H1 (cell line): ENCODE measurements at regions not wholly inside any gene's neighbourhood (a gene's known extent, or its start where the extent isn't known, plus 50 kb on each side); places are given as distances from the start of the nearest gene placed in this dataset.
A peak's percentile ranks its signal among the peaks of the same experiment; 100 is the strongest.

ENCODE experiments used
- CTCF ChIA-PET: fragments of 300-600 bp; sonication (Branson Sonifier 250); formaldehyde crosslinking; loops from one replicate; lab custom pipeline; 2021; ENCODE audit not compliant: partially characterized antibody; lab: Charles Lee
- POLR2A ChIA-PET: fragments of 300-600 bp; sonication (Branson Sonifier 250); formaldehyde crosslinking; loops from one replicate; lab custom pipeline; 2021; ENCODE audit warnings: inconsistent platforms; ENCODE audit not compliant: partially characterized antibody; lab: Charles Lee
- DNase-seq, 2 experiments: peaks; one replicate each; pipeline versions ENCODE4 v3.0.0 to v3.0.0-alpha.2; 2010 to 2022; ENCODE audit warnings: low spot score in 2 of 2, low read depth in 1 of 2, mixed read lengths in 1 of 2
- FAIRE-seq: peaks from 2 replicates; lab custom pipeline; 2011; peaks lifted over from hg19 to GRCh38; lab: Jason Lieb, UNC
- H2AFZ ChIP-seq: 2 replicates; pipeline ENCODE4 v1.8.1; 2012; ENCODE audit warnings: low read length, inconsistent platforms
- H2AK5ac ChIP-seq: 2 replicates; pipeline ENCODE4 v1.6.1; 2013; ENCODE audit warnings: low read depth, low read length
- H2BK120ac ChIP-seq: replicated peaks from 2 replicates; pipeline ENCODE3; 2013; ENCODE audit warnings: low read depth, low read length, inconsistent platforms
- H2BK12ac ChIP-seq: 2 replicates; pipeline ENCODE4 v1.6.1; 2013; ENCODE audit warnings: low read depth, low read length
- H2BK15ac ChIP-seq: 2 replicates; pipeline ENCODE4 v1.6.1; 2013; ENCODE audit warnings: low read length
- H2BK20ac ChIP-seq: 2 replicates; pipeline ENCODE4 v1.6.1; 2013; ENCODE audit warnings: low read length
- H2BK5ac ChIP-seq: 2 replicates; pipeline ENCODE4 v1.6.1; 2013; ENCODE audit warnings: low read depth, low read length
- H3K14ac ChIP-seq: 2 replicates; pipeline ENCODE4 v1.6.1; 2013; ENCODE audit warnings: inconsistent platforms; ENCODE audit not compliant: insufficient read length
- H3K18ac ChIP-seq: 2 replicates; pipeline ENCODE4 v1.6.1; 2013; ENCODE audit warnings: low read length; ENCODE audit errors: extremely low read depth
- H3K23ac ChIP-seq: 2 replicates; pipeline ENCODE4 v1.6.1; 2013; ENCODE audit warnings: inconsistent platforms; ENCODE audit not compliant: insufficient read length
- H3K23me2 ChIP-seq: 2 replicates; pipeline ENCODE4 v1.6.1; 2013; ENCODE audit warnings: low read depth, low read length
- H3K27ac ChIP-seq: 2 replicates; pipeline ENCODE4 v1.6.1; 2011; ENCODE audit warnings: low read depth, low read length, inconsistent platforms
- H3K27me3 ChIP-seq, 4 experiments: replicated peaks in 1 of 4; 1 replicate in 1 of 4; 2 replicates in 3 of 4; pipeline versions ENCODE4 v1.6.1 to v1.8.1; 2011 to 2013; ENCODE audit warnings: low read length in 3 of 4, mild to moderate bottlenecking in 3 of 4, inconsistent platforms in 2 of 4, mixed read lengths in 2 of 4, moderate library complexity in 1 of 4; ENCODE audit not compliant: control insufficient read depth in 3 of 4, insufficient read depth in 3 of 4; ENCODE audit errors: extremely low read depth in 1 of 4
- H3K36me3 ChIP-seq, 4 experiments: 2 replicates each; pipeline versions ENCODE4 v1.6.1 to v1.8.1; 2011 to 2013; ENCODE audit warnings: mild to moderate bottlenecking in 4 of 4, low read length in 3 of 4, moderate library complexity in 2 of 4, control low read depth in 1 of 4, inconsistent platforms in 1 of 4; ENCODE audit not compliant: insufficient read depth in 4 of 4, control insufficient read depth in 2 of 4
- H3K4ac ChIP-seq: replicated peaks from 2 replicates; pipeline ENCODE3; 2013; ENCODE audit warnings: low read length, low read depth, mixed read lengths, inconsistent platforms; ENCODE audit not compliant: insufficient read length
- H3K4me1 ChIP-seq, 4 experiments: replicated peaks in 1 of 4; 1 replicate in 1 of 4; 2 replicates in 3 of 4; pipeline versions ENCODE4 v1.6.1 to v1.8.1; 2011 to 2013; ENCODE audit warnings: low read length in 3 of 4, inconsistent platforms in 2 of 4, mixed read lengths in 1 of 4; ENCODE audit not compliant: insufficient read depth in 4 of 4, control insufficient read depth in 3 of 4
- H3K4me2 ChIP-seq, 2 experiments: 2 replicates each; pipeline versions ENCODE4 v1.6.1 to v1.8.1; 2011 to 2013; ENCODE audit warnings: low read depth in 2 of 2, low read length in 2 of 2, control low read depth in 1 of 2, inconsistent platforms in 1 of 2, mild to moderate bottlenecking in 1 of 2; ENCODE audit not compliant: insufficient read depth in 1 of 2
- H3K4me3 ChIP-seq, 4 experiments: fragments of 200-600, 300-600 bp in 1 of 4; sonication (generic), shearing (Covaris generic), sonication (Bioruptor Twin) in 1 of 4; 2 replicates each; pipeline versions ENCODE4 v1.5.1 to v1.8.1; 2011 to 2016; ENCODE audit warnings: low read length in 4 of 4, low read depth in 3 of 4, control low read depth in 2 of 4, inconsistent platforms in 2 of 4, mild to moderate bottlenecking in 2 of 4, mixed read lengths in 1 of 4, moderate library complexity in 1 of 4; ENCODE audit not compliant: insufficient read depth in 2 of 4; ENCODE audit errors: extremely low read depth in 1 of 4
- H3K56ac ChIP-seq: replicated peaks from 2 replicates; pipeline ENCODE3; 2013; ENCODE audit warnings: low read depth, mild to moderate bottlenecking, mixed read lengths, low read length, inconsistent platforms; ENCODE audit not compliant: insufficient read length
- H3K79me1 ChIP-seq: 2 replicates; pipeline ENCODE4 v1.6.1; 2013; ENCODE audit warnings: low read depth, low read length, control low read depth
- H3K79me2 ChIP-seq, 2 experiments: 2 replicates each; pipeline versions ENCODE4 v1.6.1 to v1.8.1; 2012 to 2013; ENCODE audit warnings: low read length in 2 of 2, mild to moderate bottlenecking in 2 of 2, inconsistent platforms in 1 of 2; ENCODE audit not compliant: insufficient read depth in 2 of 2, control insufficient read depth in 1 of 2
- H3K9ac ChIP-seq, 4 experiments: replicated peaks in 1 of 4; 1 replicate in 1 of 4; 2 replicates in 3 of 4; pipeline versions ENCODE4 v1.6.1 to v1.8.1; 2011 to 2013; ENCODE audit warnings: low read depth in 3 of 4, low read length in 3 of 4, control low read depth in 2 of 4, mild to moderate bottlenecking in 2 of 4, moderate library complexity in 2 of 4, inconsistent platforms in 1 of 4; ENCODE audit errors: extremely low read depth in 1 of 4
- H3K9me3 ChIP-seq, 2 experiments: 2 replicates each; pipeline versions ENCODE4 v1.6.1 to v1.8.1; 2012 to 2013; ENCODE audit warnings: mild to moderate bottlenecking in 2 of 2, moderate library complexity in 2 of 2, control low read depth in 1 of 2, inconsistent platforms in 1 of 2, low read depth in 1 of 2, low read length in 1 of 2, mixed read lengths in 1 of 2; ENCODE audit not compliant: insufficient read depth in 2 of 2
- H4K20me1 ChIP-seq, 2 experiments: replicated peaks in 1 of 2; 2 replicates each; pipeline versions ENCODE3 to v1.8.1; 2011 to 2013; ENCODE audit warnings: inconsistent platforms in 2 of 2, low read length in 2 of 2, mild to moderate bottlenecking in 1 of 2; ENCODE audit not compliant: insufficient read depth in 2 of 2, control insufficient read depth in 1 of 2
- H4K5ac ChIP-seq: 2 replicates; pipeline ENCODE4 v1.6.1; 2013; ENCODE audit warnings: low read length, low read depth, mixed read lengths, inconsistent platforms; ENCODE audit not compliant: insufficient read length
- H4K8ac ChIP-seq: 2 replicates; pipeline ENCODE4 v1.8.0; 2013; ENCODE audit warnings: mild to moderate bottlenecking, moderate library complexity, low read length, inconsistent platforms; ENCODE audit not compliant: insufficient read depth; ENCODE audit errors: extremely low read depth
- H4K91ac ChIP-seq: replicated peaks from 2 replicates; pipeline ENCODE3; 2013; ENCODE audit warnings: low read length, mixed read lengths, inconsistent platforms; ENCODE audit not compliant: insufficient read length
- ASH2L ChIP-seq: fragments of 200-600, 300-600 bp; sonication (generic); IDR thresholded peaks from one replicate; pipeline ENCODE4 v1.7.1; 2017; ENCODE audit warnings: low read length
- CREB1 ChIP-seq: IDR thresholded peaks from 2 replicates; pipeline ENCODE4 v1.6.1; 2012; ENCODE audit warnings: inconsistent platforms
- WGBS, 2 experiments: shearing (Covaris generic) in 1 of 2; methylation state at CpG; one replicate each; pipeline versions ENCODE4 v1.1.6 to v1.1.7; 2013 to 2015; ENCODE audit warnings: low lambda C conversion rate in 2 of 2, mixed read lengths in 2 of 2, inconsistent platforms in 1 of 2, low coverage in 1 of 2, missing lambda C conversion rate in 1 of 2; ENCODE audit not compliant: insufficient replicate concordance in 2 of 2, insufficient coverage in 1 of 2, insufficient read length in 1 of 2; ENCODE audit errors: extremely low coverage in 1 of 2, missing lambda C conversion rate in 1 of 2; 5-methylcytosine and 5-hydroxymethylcytosine counted together

DNA sequence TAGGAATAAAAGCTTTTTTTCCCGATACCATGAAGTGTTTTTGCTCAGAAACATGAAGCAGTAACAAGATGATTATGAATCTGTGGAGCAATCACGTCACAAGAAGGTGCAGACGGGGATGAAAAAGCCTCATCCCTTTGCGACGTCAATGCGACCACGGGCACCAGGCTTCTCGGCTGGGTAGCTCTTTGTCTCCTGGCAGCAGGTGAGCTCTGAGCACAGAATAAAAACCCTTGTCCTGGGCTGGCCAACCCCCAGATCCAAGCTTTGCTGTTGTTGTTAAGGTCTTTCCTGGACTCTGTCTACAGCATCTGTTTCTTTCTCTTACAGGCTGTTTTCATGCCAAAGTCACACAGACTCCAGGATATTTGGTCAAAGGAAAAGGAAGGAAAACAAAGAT is 113.8 kb downstream of the ANKRD18B start:
- no peak overlapping the region for H2BK20ac ChIP-seq
- H2BK15ac ChIP-seq: no peak overlapping the region
- TF ChIP-seq ASH2L (no peak), CREB1 (peak; percentile 31; the same call in 1 of the 2 replicates)
- TF ChIP-seq, all 59 proteins: peak for 1
- H3K27me3 ChIP-seq: no peaks in the 10 kb centered on the region
- no peak overlapping the region for H2AK5ac ChIP-seq
- no peaks in the 10 kb centered on the region for H3K79me1 ChIP-seq
- no peaks in the 10 kb centered on the region for H4K20me1 ChIP-seq
- no peaks in the 10 kb centered on the region for H3K9me3 ChIP-seq
- H3K4me3 ChIP-seq: no peak overlapping the region
- POLR2A ChIA-PET: interaction anchor here (0.5 to 1.0 kb wide), 2 partner anchors 12 to 241 kb away, joined by 3 read pairs; no protein-coding TSS in a partner anchor
- H3K23ac ChIP-seq: no peak overlapping the region
- no peaks in the 10 kb centered on the region for H3K4me1 ChIP-seq
- 44% methylated on average over 8 of the region's 8 CpGs; no CpG with 5 or more reads in 1 of the 2 experiments for WGBS, 2 experiments
- no peak overlapping the region for H3K14ac ChIP-seq
- H3K56ac ChIP-seq: no peak overlapping the region
- H3K18ac ChIP-seq: no peak overlapping the region
- H3K9ac ChIP-seq: no peak overlapping the region
- no peak overlapping the region for H4K5ac ChIP-seq
- H3K4me2 ChIP-seq: no peak overlapping the region
- H3K23me2 ChIP-seq: no peaks in the 10 kb centered on the region
- H3K79me2 ChIP-seq: no peaks in the 10 kb centered on the region
- CTCF ChIA-PET: interaction anchor here (0.7 to 2.7 kb wide), 11 partner anchors 9 to 412 kb away, joined by 3 to 10 read pairs (median 5); no protein-coding TSS in a partner anchor
- FAIRE-seq (no peak), DNase-seq (no peak)
- H4K8ac ChIP-seq: no peak overlapping the region
- H2AFZ ChIP-seq: peak overlapping the region; percentile 94
- H2BK12ac ChIP-seq: no peak overlapping the region
- no peaks in the 10 kb centered on the region for H3K36me3 ChIP-seq
- H3K4ac ChIP-seq: no peak overlapping the region
- H2BK5ac ChIP-seq: no peak overlapping the region
- no peak overlapping the region for H4K91ac ChIP-seq
- H2BK120ac ChIP-seq: no peak overlapping the region
- no peak overlapping the region for H3K27ac ChIP-seq
